Neural crest cell (in vitro differentiated cells): ENCODE measurements at regions not wholly inside any gene's neighbourhood (a gene's known extent, or its start where the extent isn't known, plus 50 kb on each side); places are given as distances from the start of the nearest gene placed in this dataset.

Source experiments
- DNase-seq: peaks from one replicate; pipeline ENCODE4 v3.0.0; 2021; ENCODE audit warnings: low read depth, mixed read lengths, low spot score
- H3K27ac Mint-ChIP-seq: one replicate; pipeline ENCODE4 v1.8.0; 2021; ENCODE audit warnings: mild to moderate bottlenecking, mixed read lengths; ENCODE audit not compliant: unreplicated experiment
- H3K27me3 Mint-ChIP-seq: 2 replicates; pipeline ENCODE4 v1.8.0; 2021; ENCODE audit warnings: low read depth, mild to moderate bottlenecking, mixed read lengths
- H3K36me3 Mint-ChIP-seq: 2 replicates; pipeline ENCODE4 v1.8.0; 2021; ENCODE audit warnings: low read depth, mild to moderate bottlenecking, mixed read lengths
- H3K4me1 Mint-ChIP-seq: 2 replicates; pipeline ENCODE4 v1.8.0; 2021; ENCODE audit warnings: mixed read lengths
- H3K4me3 Mint-ChIP-seq: one replicate; pipeline ENCODE4 v1.8.0; 2021; ENCODE audit warnings: mild to moderate bottlenecking, mixed read lengths
- H3K9me3 Mint-ChIP-seq: 2 replicates; pipeline ENCODE4 v1.8.0; 2021; ENCODE audit warnings: mixed read lengths
- CTCF ChIP-seq: fragments of 200-600 bp; sonication (generic); conservative IDR thresholded peaks from 2 replicates; pipeline ENCODE4 v1.5.0; 2021; ENCODE audit warnings: antibody characterized with exemption, mild to moderate bottlenecking

- no peak for DNase-seq
- peaks cover 31% of the 10 kb centered on the region for H3K9me3 Mint-ChIP-seq
- H3K36me3 Mint-ChIP-seq: peaks cover 19% of the 10 kb centered on the region
- TF ChIP-seq CTCF: no peak
- no peak overlapping the region for H3K4me3 Mint-ChIP-seq
- H3K27me3 Mint-ChIP-seq: no peaks in the 10 kb centered on the region
- no peaks in the 10 kb centered on the region for H3K4me1 Mint-ChIP-seq
- H3K27ac Mint-ChIP-seq: no peak overlapping the region
Measured at GRCh38 chr14:106210650-106211049, 684.3 kb downstream of the TMEM121 start.

- H3K4me1 Mint-ChIP-seq: no peaks in the 10 kb centered on the region
- no peak for DNase-seq
- H3K4me3 Mint-ChIP-seq: no peak overlapping the region
- peaks cover 15% of the 10 kb centered on the region for H3K36me3 Mint-ChIP-seq
- H3K27ac Mint-ChIP-seq: no peak overlapping the region
- TF ChIP-seq CTCF: no peak
- H3K27me3 Mint-ChIP-seq: no peaks in the 10 kb centered on the region
- peaks cover 30% of the 10 kb centered on the region for H3K9me3 Mint-ChIP-seq
Measured at GRCh38 chr14:106211334-106211900, 685.0 kb downstream of the TMEM121 start.

GRCh38 chr14:106215229-106215628 lies 688.8 kb downstream of the TMEM121 start:
- H3K27me3 Mint-ChIP-seq: no peaks in the 10 kb centered on the region
- H3K4me3 Mint-ChIP-seq: no peak overlapping the region
- no peak overlapping the region for H3K27ac Mint-ChIP-seq
- H3K9me3 Mint-ChIP-seq: peaks cover 24% of the 10 kb centered on the region
- no peak for DNase-seq
- no peak for TF ChIP-seq CTCF
- peaks cover 5% of the 10 kb centered on the region for H3K36me3 Mint-ChIP-seq
- no peaks in the 10 kb centered on the region for H3K4me1 Mint-ChIP-seq

- Mint-ChIP-seq H3K27me3 (no peaks in the 10 kb centered on the region), H3K4me3 (no peak overlapping the region), H3K27ac (no peak overlapping the region), H3K4me1 (no peaks in the 10 kb centered on the region), H3K36me3 (peaks cover 8% of the 10 kb centered on the region), H3K9me3 (peaks cover 28% of the 10 kb centered on the region)
- TF ChIP-seq CTCF: no peak
- DNase-seq: no peak
Measured at GRCh38 chr14:106216679-106217078, 690.3 kb downstream of the TMEM121 start.

GRCh38 chr14:106218174-106218573 lies 691.8 kb downstream of the TMEM121 start:
- Mint-ChIP-seq H3K9me3 (peaks cover 34% of the 10 kb centered on the region), H3K36me3 (peaks cover 8% of the 10 kb centered on the region)
- no peak for DNase-seq

More at GRCh38 chr14:106218174-106218573, 691.8 kb downstream of the TMEM121 start:
- no peak overlapping the region for H3K4me3 Mint-ChIP-seq
- H3K4me1 Mint-ChIP-seq: no peaks in the 10 kb centered on the region
- no peak overlapping the region for H3K27ac Mint-ChIP-seq
- TF ChIP-seq CTCF: no peak
- no peaks in the 10 kb centered on the region for H3K27me3 Mint-ChIP-seq
